Amygdala (tissue), 56 donors: ENCODE measurements at regions not wholly inside any gene's neighbourhood (a gene's known extent, or its start where the extent isn't known, plus 50 kb on each side); places are given as distances from the start of the nearest gene placed in this dataset.

ENCODE experiments used
- DNase-seq, 56 donors: peaks; one replicate each; lab custom pipeline; 2025; lab: John Stamatoyannopoulos, UW

DNA sequence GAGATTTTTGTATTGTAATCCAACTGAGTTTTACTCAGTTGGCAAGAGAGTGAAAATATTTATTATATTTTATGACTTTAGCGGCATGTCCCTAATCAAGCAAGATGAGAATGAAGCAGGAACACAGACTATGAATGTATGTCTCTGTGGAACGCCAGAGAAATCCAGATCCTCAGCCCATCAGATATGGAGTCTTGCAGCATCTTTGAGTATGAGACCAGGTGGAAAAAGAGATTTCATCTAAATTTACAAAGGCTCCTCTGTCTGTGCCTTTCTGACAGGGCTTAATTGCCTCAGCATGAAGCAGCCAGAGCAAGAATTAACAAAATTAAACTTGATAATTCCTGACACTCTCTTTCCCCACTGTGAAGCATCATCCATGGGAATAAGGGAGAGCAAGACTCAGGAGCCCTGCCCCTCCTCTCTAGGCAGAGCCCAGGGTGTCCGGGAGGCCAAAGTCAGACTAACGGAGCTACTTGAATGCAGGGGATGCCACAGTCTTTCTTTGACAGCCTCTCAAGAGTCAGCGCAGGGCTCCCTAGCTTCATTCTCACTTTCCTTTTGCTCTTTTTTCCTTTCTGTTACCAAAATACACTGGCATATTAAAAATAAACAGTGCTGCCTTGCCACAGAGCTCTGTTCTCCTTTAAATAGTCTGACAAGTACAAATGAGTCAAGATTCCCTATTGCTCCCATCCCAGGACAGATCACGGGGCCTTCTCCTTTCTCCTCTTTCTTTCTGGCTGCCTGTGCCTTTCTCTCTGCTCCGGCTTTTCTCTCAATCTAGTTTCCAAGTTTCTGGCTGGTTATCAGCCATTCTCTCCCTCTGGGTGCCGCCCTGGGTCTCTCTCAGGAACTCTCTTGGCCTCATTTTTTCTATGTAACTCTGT, 132.2 kb upstream of the INHBA start:
- DNase-seq, result peak in 1 of 56 donors; percentile 34

GRCh38 chr7:41832941-41833340, 130.1 kb upstream of the INHBA start:
- DNase-seq, result no peak

DNA sequence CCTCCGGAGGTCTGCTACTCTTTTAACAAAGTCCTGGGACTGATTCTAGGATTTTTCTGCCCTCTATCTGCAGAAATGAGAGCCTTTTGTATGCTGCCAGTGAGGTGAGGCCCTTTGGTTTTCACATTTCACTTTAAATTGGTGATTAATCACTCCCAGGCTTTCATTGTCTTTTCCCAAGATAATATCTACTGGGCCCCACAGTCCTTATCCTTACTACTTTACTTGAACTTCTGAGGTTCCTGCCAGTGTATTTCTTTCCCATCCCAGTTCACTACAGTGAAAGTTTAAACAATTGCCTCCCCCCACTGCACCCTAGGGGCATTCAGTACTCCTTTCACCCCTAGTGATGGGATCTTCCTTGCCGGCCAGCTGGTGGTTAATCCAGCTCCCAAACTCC, 127.4 kb upstream of the INHBA start:
- no peak for DNase-seq

DNA sequence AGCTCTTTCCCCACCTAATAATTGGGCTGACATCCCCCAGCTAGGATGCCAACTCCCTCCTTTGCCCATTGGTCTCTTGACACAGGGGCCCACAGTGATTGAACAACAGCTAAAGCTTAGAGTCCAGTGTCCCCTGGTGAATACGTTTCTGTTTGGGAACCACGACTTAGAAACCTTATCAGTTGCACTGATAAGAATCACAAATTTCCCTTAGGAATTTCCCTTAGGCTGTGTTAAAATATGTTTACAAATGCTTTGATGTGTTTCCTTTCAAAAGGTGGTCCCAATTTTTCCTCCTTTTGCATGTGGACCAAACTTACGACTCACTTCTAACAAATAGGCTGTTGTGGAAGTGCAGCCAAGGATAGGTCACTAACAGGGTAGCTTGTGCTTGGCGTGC, 126.0 kb upstream of the INHBA start:
- DNase-seq, result no peak

- DNase-seq, result no peak
Observed at GRCh38 chr7:41826641-41827040, 123.8 kb upstream of the INHBA start.

GRCh38 chr7:41825927-41826480, 123.1 kb upstream of the INHBA start:
- no peak for DNase-seq

GRCh38 chr7:41824284-41824683, 121.4 kb upstream of the INHBA start:
- DNase-seq, result no peak

- no peak for DNase-seq
Observed at GRCh38 chr7:41822259-41822817, 119.4 kb upstream of the INHBA start.

- DNase-seq, result no peak
Observed at GRCh38 chr7:41821521-41822213, 118.8 kb upstream of the INHBA start.

- no peak for DNase-seq
Observed at GRCh38 chr7:41820111-41820671, 117.3 kb upstream of the INHBA start.

DNA sequence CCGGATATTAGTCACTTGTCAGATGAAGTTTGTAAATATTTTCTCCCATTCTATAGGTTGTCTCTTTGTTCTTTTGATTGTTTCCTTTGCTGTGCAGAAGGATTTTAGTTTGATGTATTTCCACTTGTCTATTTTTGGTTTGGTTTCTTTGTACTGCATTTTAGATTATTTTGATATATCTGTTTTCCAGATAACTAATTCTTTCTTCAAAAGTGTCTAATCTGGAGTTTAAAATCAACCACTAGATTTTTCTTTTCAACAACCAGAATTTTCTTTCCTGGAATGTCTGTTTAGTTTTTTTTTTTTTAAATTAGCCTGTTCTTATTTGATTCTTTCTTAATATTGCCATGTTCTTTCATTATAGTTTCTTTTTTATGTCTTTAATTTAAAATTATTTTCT, 116.8 kb upstream of the INHBA start:
- DNase-seq, result no peak

DNA sequence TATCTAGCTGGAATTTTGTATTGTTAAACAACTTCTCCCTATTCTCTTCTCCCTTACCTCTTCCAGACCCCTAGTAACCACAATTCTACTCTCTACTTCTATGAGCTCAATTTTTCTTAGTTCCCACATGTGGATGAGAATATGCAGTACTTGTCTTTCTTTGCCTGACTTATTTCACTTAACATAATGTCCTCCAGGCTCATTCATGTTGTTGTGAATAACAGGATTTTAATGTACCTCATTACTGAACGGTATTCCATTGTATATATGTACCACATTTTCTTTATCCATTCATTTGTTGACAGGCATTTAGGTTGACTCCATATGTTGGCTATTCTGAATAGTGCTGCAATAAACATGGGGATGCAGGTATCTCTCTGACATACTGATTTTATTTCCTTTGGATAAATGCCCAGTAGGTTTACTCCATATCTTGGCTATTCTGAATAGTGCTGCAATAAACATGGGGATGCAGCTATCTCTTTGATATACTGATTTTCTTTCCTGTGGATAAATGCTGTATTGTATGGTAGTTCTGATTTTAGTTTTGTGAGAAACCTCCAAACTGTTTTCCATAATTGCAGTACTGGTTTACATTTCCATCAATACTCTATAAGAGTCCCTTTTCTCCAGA, 116.0 kb upstream of the INHBA start:
- no peak for DNase-seq

DNA sequence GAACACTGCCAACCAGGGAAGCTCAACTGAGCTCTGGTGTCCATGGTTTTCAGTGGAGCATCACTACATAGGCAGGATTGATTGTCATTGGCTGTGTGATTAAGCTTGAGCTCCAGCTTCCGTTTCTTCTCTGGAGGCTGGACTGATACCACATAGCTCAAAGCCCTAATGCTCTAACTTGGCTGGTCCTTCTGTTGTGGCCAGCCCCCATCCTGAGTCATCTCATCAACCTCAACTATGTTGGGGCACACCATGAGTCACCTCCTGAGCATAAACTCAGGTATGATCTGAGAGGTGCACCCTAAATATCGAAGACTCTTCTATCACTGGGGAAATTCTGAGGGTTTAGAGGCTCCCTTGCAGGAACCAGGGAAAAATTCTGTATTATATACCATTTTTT, 114.5 kb upstream of the INHBA start:
- no peak for DNase-seq

GRCh38 chr7:41816111-41816510, 113.2 kb upstream of the INHBA start:
- peak in 9 of 56 donors; percentile 1 to 25 (median 7) for DNase-seq

DNA sequence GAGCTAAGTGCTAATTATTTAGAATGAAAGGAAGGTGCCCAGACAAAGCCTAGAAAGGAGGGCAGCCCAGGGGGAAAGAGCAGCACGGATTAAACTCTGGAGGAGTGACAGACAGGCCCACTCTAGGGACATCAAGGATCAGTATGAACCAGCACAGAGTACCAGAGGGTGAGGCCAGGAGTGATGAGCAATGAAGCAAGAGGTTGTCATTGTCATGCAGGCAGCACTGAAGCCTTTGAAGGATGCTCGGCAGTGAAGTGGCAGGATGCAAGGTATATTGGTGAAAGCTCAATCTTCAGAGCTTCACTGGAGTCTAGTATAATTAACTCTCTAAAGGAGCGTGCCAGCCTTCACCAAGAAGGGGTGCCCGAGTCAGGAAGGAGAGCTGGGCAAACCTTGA, 112.0 kb upstream of the INHBA start:
- DNase-seq, result no peak

DNA sequence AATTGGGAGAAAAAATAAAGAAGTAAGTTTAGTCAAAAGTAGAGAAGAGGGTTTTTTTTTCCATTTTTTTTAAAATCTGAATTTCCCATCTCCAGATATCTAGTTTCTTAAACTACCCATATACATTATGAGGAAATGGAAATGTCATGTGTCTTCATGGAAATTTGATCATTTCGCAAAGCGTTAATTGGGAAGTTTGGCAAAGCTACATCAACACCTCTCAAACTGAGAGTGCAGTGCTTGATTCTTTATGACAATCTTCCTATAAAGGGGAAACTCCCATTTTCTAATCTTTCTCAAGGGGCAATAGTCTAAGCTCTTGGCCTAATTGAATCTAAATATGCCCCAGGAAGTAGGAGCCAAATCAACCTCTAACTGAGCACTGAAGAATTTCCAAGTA, 110.4 kb upstream of the INHBA start:
- no peak for DNase-seq

- DNase-seq, result no peak
Observed at GRCh38 chr7:41811941-41812340, 109.1 kb upstream of the INHBA start.

GRCh38 chr7:41809940-41810576, 107.2 kb upstream of the INHBA start:
- no peak for DNase-seq

DNA sequence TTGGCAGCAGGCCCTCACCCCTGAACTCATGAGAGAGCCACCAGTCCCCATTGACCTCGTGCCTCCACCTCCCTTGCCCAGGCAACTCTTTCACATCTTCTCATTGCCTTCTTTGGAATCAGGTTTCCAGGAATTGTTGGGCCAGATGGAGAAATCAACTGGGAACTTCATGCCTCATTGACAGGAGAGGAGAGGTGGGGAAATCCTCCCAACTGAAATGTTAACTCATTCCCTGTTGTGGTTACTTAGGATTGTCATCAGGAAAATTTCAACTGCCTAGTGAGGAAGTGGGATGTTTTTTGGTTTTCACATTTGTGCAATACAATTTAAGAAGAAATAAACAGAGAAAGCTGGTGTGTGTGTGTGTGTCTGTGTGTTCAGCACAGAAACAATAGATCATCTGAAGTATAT, 106.6 kb upstream of the INHBA start:
- no peak for DNase-seq

DNA sequence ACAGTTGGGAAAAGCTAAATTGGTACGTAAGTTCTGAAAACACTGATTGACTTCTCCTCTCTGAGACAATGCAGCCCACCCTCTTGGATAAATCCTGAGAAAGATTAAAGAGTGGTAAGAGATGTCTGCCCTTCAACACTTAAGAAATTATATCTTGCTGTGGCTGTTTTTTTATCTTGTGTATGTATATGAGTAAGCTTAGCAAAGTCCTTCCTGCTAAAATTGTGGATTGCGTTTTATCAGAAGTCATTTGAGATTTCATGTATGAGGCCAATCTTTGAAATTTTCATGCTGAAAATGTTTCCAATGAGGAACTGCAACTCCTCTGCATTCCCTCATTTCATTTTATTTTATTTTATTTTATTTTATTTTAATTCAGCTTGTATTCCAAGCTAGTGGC, 106.2 kb upstream of the INHBA start:
- no peak for DNase-seq
